ENCODE measurements at regions not wholly inside any gene's neighbourhood (a gene's known extent, or its start where the extent isn't known, plus 50 kb on each side); places are given as distances from the start of the nearest gene placed in this dataset.

GRCh38 chr1:218809061-218809460, 364.6 kb upstream of the LYPLAL1 start:
- TF ChIP-seq POLR2A (IDR thresholded peaks at IDR 0.05; ENCODE audit: low read length) = no peak
- no peak for TF ChIP-seq GATA1 (IDR thresholded peaks at IDR 0.05; ENCODE audit: low read depth, low read length)
